ENCODE measurements at regions not wholly inside any gene's neighbourhood (a gene's known extent, or its start where the extent isn't known, plus 50 kb on each side); places are given as distances from the start of the nearest gene placed in this dataset.

- Mint-ChIP-seq H3K4me3 (no peak overlapping the region), H3K27ac (no peak overlapping the region), H3K36me3 (no peaks in the 10 kb centered on the region), H3K4me1 (no peaks in the 10 kb centered on the region), H3K27me3 (no peaks in the 10 kb centered on the region), H3K9me3 (peaks cover 0 to 2% (median 0%) of the 10 kb centered on the region in 8 donors)
- H3K27ac ChIP-seq (ENCODE audit: low read depth, low read length), result no peak overlapping the region
- POLR2A ChIA-PET (ENCODE audit: partially characterized antibody), result no interaction called here
- no peaks in the 10 kb centered on the region for H3K36me3 ChIP-seq (ENCODE audit: insufficient read depth, low read length)
- CTCF ChIA-PET (ENCODE audit: partially characterized antibody), result no interaction called here
- H3K9me3 ChIP-seq (ENCODE audit: control insufficient read depth in 1 of 2, low read length in 2 of 2), result no peaks in the 10 kb centered on the region
- intact Hi-C loops (cut with micrococcal nuclease), result no loop called here
- no peaks in the 10 kb centered on the region for H3K4me1 ChIP-seq (ENCODE audit: insufficient read depth, low read length)
- H3K27me3 ChIP-seq (ENCODE audit: insufficient read depth, low read length), result no peaks in the 10 kb centered on the region
- no peak overlapping the region for H3K4me3 ChIP-seq (ENCODE audit: low read length in 2 of 2)
- DNase-seq, result no peak
Measured at GRCh38 chr12:42683266-42683665, 93.7 kb upstream of the PRICKLE1 start.

DNA sequence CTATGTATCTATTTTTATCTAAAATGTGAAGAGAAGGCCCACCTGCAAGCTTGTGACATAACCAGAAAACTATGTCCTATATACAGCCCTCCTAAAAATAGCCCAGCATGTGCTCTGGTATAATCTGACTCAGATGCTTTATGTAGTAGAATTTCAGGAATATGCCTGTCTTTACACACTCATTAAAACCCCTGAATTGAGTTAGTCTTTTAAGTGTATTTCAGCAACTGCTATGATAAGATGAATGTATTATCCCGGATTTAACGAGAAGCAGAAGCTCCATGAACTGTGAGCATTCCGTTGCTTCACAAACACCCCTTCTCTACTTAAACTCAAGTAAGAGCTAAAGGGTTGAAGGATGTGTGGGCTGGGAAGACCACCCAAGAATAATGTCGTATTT, 89.9 kb upstream of the PRICKLE1 start:
- peaks cover 0 to 8% (median 0%) of the 10 kb centered on the region in 8 donors for H3K9me3 Mint-ChIP-seq
- no peaks in the 10 kb centered on the region for H3K4me1 Mint-ChIP-seq
- Histone ChIP-seq H3K9me3 (ENCODE audit: control insufficient read depth in 1 of 2, low read length in 2 of 2) (no peaks in the 10 kb centered on the region), H3K4me1 (ENCODE audit: insufficient read depth, low read length) (no peaks in the 10 kb centered on the region), H3K27ac (ENCODE audit: low read depth, low read length) (no peak overlapping the region), H3K36me3 (ENCODE audit: insufficient read depth, low read length) (no peaks in the 10 kb centered on the region), H3K27me3 (ENCODE audit: insufficient read depth, low read length) (no peaks in the 10 kb centered on the region), H3K4me3 (ENCODE audit: low read length in 2 of 2) (no peak overlapping the region)
- intact Hi-C loops (cut with micrococcal nuclease), result no loop called here
- ChIA-PET CTCF (ENCODE audit: partially characterized antibody) (no interaction called here), POLR2A (ENCODE audit: partially characterized antibody) (no interaction called here)
- no peaks in the 10 kb centered on the region for H3K36me3 Mint-ChIP-seq
- H3K27me3 Mint-ChIP-seq, result no peaks in the 10 kb centered on the region
- H3K4me3 Mint-ChIP-seq, result no peak overlapping the region
- no peak for DNase-seq
- no peak overlapping the region for H3K27ac Mint-ChIP-seq

- H3K4me3 ChIP-seq (ENCODE audit: low read length in 2 of 2), result no peak overlapping the region
- no peaks in the 10 kb centered on the region for H3K4me1 ChIP-seq (ENCODE audit: insufficient read depth, low read length)
- Mint-ChIP-seq H3K27me3 (no peaks in the 10 kb centered on the region), H3K9me3 (peaks cover 0 to 5% (median 0%) of the 10 kb centered on the region in 8 donors), H3K4me3 (no peak overlapping the region), H3K4me1 (peaks cover 0 to 2% (median 2%) of the 10 kb centered on the region in 4 donors), H3K36me3 (no peaks in the 10 kb centered on the region), H3K27ac (no peak overlapping the region)
- ChIA-PET CTCF (ENCODE audit: partially characterized antibody) (no interaction called here), POLR2A (ENCODE audit: partially characterized antibody) (no interaction called here)
- DNase-seq, result no peak
- H3K36me3 ChIP-seq (ENCODE audit: insufficient read depth, low read length), result no peaks in the 10 kb centered on the region
- H3K9me3 ChIP-seq (ENCODE audit: control insufficient read depth in 1 of 2, low read length in 2 of 2), result no peaks in the 10 kb centered on the region
- H3K27me3 ChIP-seq (ENCODE audit: insufficient read depth, low read length), result no peaks in the 10 kb centered on the region
- intact Hi-C loops (cut with micrococcal nuclease), result no loop called here
- H3K27ac ChIP-seq (ENCODE audit: low read depth, low read length), result no peak overlapping the region
Measured at GRCh38 chr12:42677461-42677860, 87.9 kb upstream of the PRICKLE1 start.

- no peaks in the 10 kb centered on the region for H3K27me3 Mint-ChIP-seq
- no peak for DNase-seq
- no peak overlapping the region for H3K4me3 Mint-ChIP-seq
- Histone ChIP-seq H3K9me3 (ENCODE audit: control insufficient read depth in 1 of 2, low read length in 2 of 2) (no peaks in the 10 kb centered on the region), H3K27me3 (ENCODE audit: insufficient read depth, low read length) (no peaks in the 10 kb centered on the region), H3K4me3 (ENCODE audit: low read length in 2 of 2) (no peak overlapping the region), H3K36me3 (ENCODE audit: insufficient read depth, low read length) (no peaks in the 10 kb centered on the region), H3K4me1 (ENCODE audit: insufficient read depth, low read length) (no peaks in the 10 kb centered on the region), H3K27ac (ENCODE audit: low read depth, low read length) (no peak overlapping the region)
- ChIA-PET CTCF (ENCODE audit: partially characterized antibody) (no interaction called here), POLR2A (ENCODE audit: partially characterized antibody) (no interaction called here)
- intact Hi-C loops (cut with micrococcal nuclease), result no loop called here
- H3K27ac Mint-ChIP-seq, result no peak overlapping the region
- H3K36me3 Mint-ChIP-seq, result no peaks in the 10 kb centered on the region
- H3K4me1 Mint-ChIP-seq, result peaks cover 0 to 3% (median 2%) of the 10 kb centered on the region in 4 donors
- H3K9me3 Mint-ChIP-seq, result peaks cover 0 to 5% (median 1%) of the 10 kb centered on the region in 8 donors
Measured at GRCh38 chr12:42673535-42673934, 84.0 kb upstream of the PRICKLE1 start.

- intact Hi-C loops (cut with micrococcal nuclease), result no loop called here
- H3K27me3 ChIP-seq (ENCODE audit: insufficient read depth, low read length), result no peaks in the 10 kb centered on the region
- Mint-ChIP-seq H3K4me1 (peaks cover 0 to 3% (median 2%) of the 10 kb centered on the region in 4 donors), H3K27me3 (no peaks in the 10 kb centered on the region), H3K4me3 (no peak overlapping the region), H3K36me3 (no peaks in the 10 kb centered on the region), H3K27ac (no peak overlapping the region), H3K9me3 (peaks cover 0 to 4% (median 0%) of the 10 kb centered on the region in 8 donors)
- no peak overlapping the region for H3K27ac ChIP-seq (ENCODE audit: low read depth, low read length)
- ChIA-PET POLR2A (ENCODE audit: partially characterized antibody) (no interaction called here), CTCF (ENCODE audit: partially characterized antibody) (no interaction called here)
- no peaks in the 10 kb centered on the region for H3K4me1 ChIP-seq (ENCODE audit: insufficient read depth, low read length)
- no peaks in the 10 kb centered on the region for H3K9me3 ChIP-seq (ENCODE audit: control insufficient read depth in 1 of 2, low read length in 2 of 2)
- H3K4me3 ChIP-seq (ENCODE audit: low read length in 2 of 2), result no peak overlapping the region
- no peaks in the 10 kb centered on the region for H3K36me3 ChIP-seq (ENCODE audit: insufficient read depth, low read length)
- no peak for DNase-seq
Measured at GRCh38 chr12:42670719-42671118, 81.2 kb upstream of the PRICKLE1 start.

- H3K27ac ChIP-seq (ENCODE audit: low read depth, low read length), result no peak overlapping the region
- intact Hi-C loops (cut with micrococcal nuclease), result no loop called here
- no peaks in the 10 kb centered on the region for H3K4me1 ChIP-seq (ENCODE audit: insufficient read depth, low read length)
- H3K4me3 Mint-ChIP-seq, result no peak overlapping the region
- peaks cover 0 to 4% (median 0%) of the 10 kb centered on the region in 8 donors for H3K9me3 Mint-ChIP-seq
- H3K4me3 ChIP-seq (ENCODE audit: low read length in 2 of 2), result no peak overlapping the region
- H3K36me3 ChIP-seq (ENCODE audit: insufficient read depth, low read length), result no peaks in the 10 kb centered on the region
- H3K27ac Mint-ChIP-seq, result no peak overlapping the region
- ChIA-PET CTCF (ENCODE audit: partially characterized antibody) (no interaction called here), POLR2A (ENCODE audit: partially characterized antibody) (no interaction called here)
- peaks cover 0 to 3% (median 2%) of the 10 kb centered on the region in 4 donors for H3K4me1 Mint-ChIP-seq
- H3K27me3 Mint-ChIP-seq, result no peaks in the 10 kb centered on the region
- no peaks in the 10 kb centered on the region for H3K36me3 Mint-ChIP-seq
- no peak for DNase-seq
- H3K9me3 ChIP-seq (ENCODE audit: control insufficient read depth in 1 of 2, low read length in 2 of 2), result no peaks in the 10 kb centered on the region
- H3K27me3 ChIP-seq (ENCODE audit: insufficient read depth, low read length), result no peaks in the 10 kb centered on the region
Measured at GRCh38 chr12:42669553-42669952, 80.0 kb upstream of the PRICKLE1 start.

DNA sequence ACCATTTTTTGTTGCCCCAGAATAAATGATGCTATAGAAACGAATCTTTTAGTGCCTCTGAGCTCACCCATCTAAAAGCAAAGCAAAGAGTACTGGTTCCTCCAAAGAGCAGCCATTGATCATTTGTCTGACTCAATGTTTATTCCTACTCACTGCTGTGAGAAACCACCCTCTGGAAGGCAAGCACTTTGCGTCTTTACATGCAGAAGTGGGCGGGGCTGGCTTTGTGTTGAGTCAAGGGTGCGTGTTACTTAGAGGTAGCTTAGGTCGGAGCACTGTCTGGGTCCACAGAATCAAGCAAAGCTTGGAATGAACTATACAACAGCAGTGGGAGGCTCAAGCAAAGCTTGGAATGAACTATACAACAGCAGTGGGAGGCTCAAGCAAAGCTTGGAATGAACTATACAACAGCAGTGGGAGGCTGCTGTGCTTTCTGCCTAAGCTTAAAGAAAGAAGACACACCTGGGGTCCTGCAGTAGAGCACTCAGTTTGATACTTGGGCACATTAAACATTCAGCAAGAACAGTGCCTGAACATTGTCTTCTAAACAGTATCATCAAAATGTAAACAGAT, 77.2 kb upstream of the PRICKLE1 start:
- Mint-ChIP-seq H3K27ac (no peak overlapping the region), H3K27me3 (peaks cover 0 to 2% of the 10 kb centered on the region in 2 donors), H3K9me3 (peaks cover 0 to 5% (median 0%) of the 10 kb centered on the region in 8 donors), H3K4me1 (no peaks in the 10 kb centered on the region), H3K36me3 (no peaks in the 10 kb centered on the region), H3K4me3 (no peak overlapping the region)
- POLR2A ChIA-PET (ENCODE audit: partially characterized antibody), result no interaction called here
- H3K36me3 ChIP-seq (ENCODE audit: insufficient read depth, low read length), result no peaks in the 10 kb centered on the region
- no peak overlapping the region for H3K4me3 ChIP-seq (ENCODE audit: low read length in 2 of 2)
- DNase-seq, result no peak
- H3K9me3 ChIP-seq (ENCODE audit: control insufficient read depth in 1 of 2, low read length in 2 of 2), result no peaks in the 10 kb centered on the region
- no peak overlapping the region for H3K27ac ChIP-seq (ENCODE audit: low read depth, low read length)
- intact Hi-C loops (cut with micrococcal nuclease), result no loop called here
- CTCF ChIA-PET (ENCODE audit: partially characterized antibody), result no interaction called here
- no peaks in the 10 kb centered on the region for H3K4me1 ChIP-seq (ENCODE audit: insufficient read depth, low read length)
- no peaks in the 10 kb centered on the region for H3K27me3 ChIP-seq (ENCODE audit: insufficient read depth, low read length)

DNA sequence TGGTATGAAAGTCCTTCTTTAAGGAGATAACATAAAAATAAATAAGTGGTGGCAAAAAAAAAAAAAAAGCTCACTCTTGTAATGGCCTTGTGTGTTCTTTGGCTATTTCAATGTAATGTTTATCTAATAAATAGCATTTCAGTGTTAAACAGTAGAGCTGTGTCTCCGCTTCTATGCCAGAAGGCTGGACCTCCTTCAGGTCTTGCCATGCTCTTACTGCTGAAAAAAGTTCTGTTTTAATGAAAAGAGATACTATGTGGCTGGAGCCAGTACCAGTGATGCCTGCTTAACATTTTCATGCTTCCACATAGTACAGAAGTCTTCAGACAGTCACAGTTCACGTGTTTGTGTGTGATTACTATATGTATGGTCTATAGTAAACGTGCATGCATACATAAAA, 74.1 kb upstream of the PRICKLE1 start:
- Mint-ChIP-seq H3K27me3 (peaks cover 0 to 2% of the 10 kb centered on the region in 2 donors), H3K4me3 (no peak overlapping the region), H3K36me3 (no peaks in the 10 kb centered on the region), H3K4me1 (no peaks in the 10 kb centered on the region), H3K27ac (no peak overlapping the region), H3K9me3 (peaks cover 0 to 14% (median 8%) of the 10 kb centered on the region in 8 donors)
- Histone ChIP-seq H3K4me3 (ENCODE audit: low read length in 2 of 2) (no peak overlapping the region), H3K36me3 (ENCODE audit: insufficient read depth, low read length) (no peaks in the 10 kb centered on the region), H3K27ac (ENCODE audit: low read depth, low read length) (no peak overlapping the region), H3K4me1 (ENCODE audit: insufficient read depth, low read length) (no peaks in the 10 kb centered on the region), H3K9me3 (ENCODE audit: control insufficient read depth in 1 of 2, low read length in 2 of 2) (no peaks in the 10 kb centered on the region), H3K27me3 (ENCODE audit: insufficient read depth, low read length) (no peaks in the 10 kb centered on the region)
- CTCF ChIA-PET (ENCODE audit: partially characterized antibody), result no interaction called here
- intact Hi-C loops (cut with micrococcal nuclease), result no loop called here
- POLR2A ChIA-PET (ENCODE audit: partially characterized antibody), result no interaction called here
- DNase-seq, result no peak

All from CD4-positive, alpha-beta memory T cell (primary cell).